GM23338 (cell line): ENCODE measurements at regions not wholly inside any gene's neighbourhood (a gene's known extent, or its start where the extent isn't known, plus 50 kb on each side); places are given as distances from the start of the nearest gene placed in this dataset.
A peak's percentile ranks its signal among the peaks of the same experiment; 100 is the strongest.

Experiments used
- ATAC-seq: fragments of 200-7000 bp; cut with Tn5 transposase; 3 replicates; pipeline ENCODE4 v1.9.1; 2020
- DNase-seq: peaks from one replicate; pipeline ENCODE4 v3.0.0-alpha.2; 2015; ENCODE audit warnings: low spot score
- H2AFZ ChIP-seq: fragments of 200-600 bp; sonication (generic); 2 replicates; pipeline ENCODE4 v1.8.0; 2016; ENCODE audit warnings: antibody characterized with exemption, mild to moderate bottlenecking, moderate library complexity
- H3F3A ChIP-seq: fragments of 200-600 bp; sonication (generic); replicated peaks from 2 replicates; pipeline ENCODE4 v1.8.0; 2017; ENCODE audit warnings: antibody characterized with exemption, mixed run types, low read depth
- H3K27ac ChIP-seq: fragments of 200-600 bp; sonication (generic); 2 replicates; pipeline ENCODE4 v1.6.1; 2016; ENCODE audit warnings: low read depth
- H3K27me3 ChIP-seq: fragments of 200-600 bp; sonication (generic); 2 replicates; pipeline ENCODE4 v1.8.0; 2016; ENCODE audit warnings: mild to moderate bottlenecking, mixed run types, moderate library complexity; ENCODE audit not compliant: insufficient read depth
- H3K36me3 ChIP-seq: fragments of 200-600 bp; sonication (generic); 2 replicates; pipeline ENCODE4 v1.8.0; 2016; ENCODE audit warnings: mild to moderate bottlenecking; ENCODE audit not compliant: insufficient read depth
- H3K4me1 ChIP-seq: fragments of 200-600 bp; sonication (generic); 2 replicates; pipeline ENCODE4 v1.8.0; 2016; ENCODE audit warnings: mild to moderate bottlenecking, moderate library complexity; ENCODE audit not compliant: insufficient read depth
- H3K4me2 ChIP-seq: fragments of 200-600 bp; sonication (generic); 2 replicates; pipeline ENCODE4 v1.7.1; 2017; ENCODE audit warnings: mixed run types
- H3K4me3 ChIP-seq: fragments of 200-600 bp; sonication (generic); 2 replicates; pipeline ENCODE4 v1.6.1; 2016; ENCODE audit warnings: mixed run types
- H3K79me2 ChIP-seq: fragments of 200-600 bp; sonication (generic); replicated peaks from 2 replicates; pipeline ENCODE4 v1.8.0; 2017; ENCODE audit warnings: mild to moderate bottlenecking; ENCODE audit not compliant: insufficient read depth
- H3K9me2 ChIP-seq: fragments of 200-600 bp; sonication (generic); 2 replicates; pipeline ENCODE4 v1.8.0; 2017; ENCODE audit not compliant: insufficient read depth
- H4K20me1 ChIP-seq: fragments of 200-600 bp; sonication (generic); replicated peaks from 2 replicates; pipeline ENCODE4 v1.8.0; 2017; ENCODE audit warnings: mild to moderate bottlenecking; ENCODE audit not compliant: insufficient read depth
- H3K27ac Mint-ChIP-seq: 2 replicates; pipeline ENCODE4 v1.8.0; 2020; ENCODE audit warnings: inconsistent platforms, mild to moderate bottlenecking, moderate library complexity, mixed read lengths
- H3K27me3 Mint-ChIP-seq: 3 replicates; pipeline ENCODE4 v1.8.0; 2022; ENCODE audit warnings: low read depth, mild to moderate bottlenecking, moderate library complexity, mixed read lengths, inconsistent platforms; ENCODE audit not compliant: insufficient read depth, poor library complexity
- H3K36me3 Mint-ChIP-seq: 3 replicates; pipeline ENCODE4 v1.8.0; 2021; ENCODE audit warnings: low read depth, mild to moderate bottlenecking, inconsistent platforms, moderate library complexity, mixed read lengths
- H3K4me1 Mint-ChIP-seq: 3 replicates; pipeline ENCODE4 v1.8.0; 2020; ENCODE audit warnings: mild to moderate bottlenecking, inconsistent platforms, mixed read lengths
- H3K4me3 Mint-ChIP-seq: 3 replicates; pipeline ENCODE4 v1.8.0; 2021; ENCODE audit warnings: moderate library complexity, mild to moderate bottlenecking, inconsistent platforms, mixed read lengths
- H3K9me3 Mint-ChIP-seq: 3 replicates; pipeline ENCODE4 v1.8.0; 2020; ENCODE audit warnings: moderate library complexity, mild to moderate bottlenecking, inconsistent platforms, mixed read lengths
- ETS1 ChIP-seq: IDR thresholded peaks from 2 replicates; pipeline ENCODE4 v1.6.1; 2016; ENCODE audit warnings: antibody characterized with exemption
- EZH2phosphoT487 ChIP-seq: fragments of 200-600 bp; sonication (generic); IDR thresholded peaks from one replicate; pipeline ENCODE4 v1.8.1; 2018; ENCODE audit warnings: antibody characterized with exemption; ENCODE audit not compliant: unreplicated experiment
- ZNF462 ChIP-seq: fragments of 250-450 bp; sonication (Bioruptor Pico); IDR thresholded peaks from 2 replicates; pipeline ENCODE4 v1.5.0; 2020; ENCODE audit warnings: mild to moderate bottlenecking, moderate library complexity

- ATAC-seq (no peak), DNase-seq (no peak)
- Histone ChIP-seq H3K4me1 (peaks cover 6% of the 10 kb centered on the region; the same call in 1 of the 2 replicates), H3F3A (no peaks in the 10 kb centered on the region), H2AFZ (no peak overlapping the region), H3K4me2 (no peak overlapping the region), H3K9me2 (no peaks in the 10 kb centered on the region), H3K27ac (no peak overlapping the region), H3K79me2 (no peaks in the 10 kb centered on the region), H3K36me3 (no peaks in the 10 kb centered on the region), H3K27me3 (no peaks in the 10 kb centered on the region), H3K4me3 (no peak overlapping the region), H4K20me1 (no peaks in the 10 kb centered on the region)
- no peak overlapping the region for H3K4me3 Mint-ChIP-seq
- no peak for TF ChIP-seq EZH2phosphoT487
- no peaks in the 10 kb centered on the region for H3K36me3 Mint-ChIP-seq
- H3K27me3 Mint-ChIP-seq: no peaks in the 10 kb centered on the region
- H3K9me3 Mint-ChIP-seq: no peaks in the 10 kb centered on the region
- peaks cover 4% of the 10 kb centered on the region; the same call in 1 of the 3 replicates for H3K4me1 Mint-ChIP-seq
- H3K27ac Mint-ChIP-seq: no peak overlapping the region
Measured at GRCh38 chr9:7340451-7340850, 459.1 kb downstream of the DMAC1 start.

- DNase-seq: no peak
- H3K4me1 Mint-ChIP-seq: peaks cover 6% of the 10 kb centered on the region; the same call in 2 of the 3 replicates
- H3K4me3 Mint-ChIP-seq: no peak overlapping the region
Measured at GRCh38 chr9:7338586-7339281, 460.8 kb downstream of the DMAC1 start.

More at GRCh38 chr9:7338586-7339281, 460.8 kb downstream of the DMAC1 start:
- Histone ChIP-seq H3K79me2 (no peaks in the 10 kb centered on the region), H2AFZ (peak overlapping the region; percentile 2; the same call in 1 of the 2 replicates), H3K9me2 (no peaks in the 10 kb centered on the region), H3K36me3 (no peaks in the 10 kb centered on the region), H3K4me3 (no peak overlapping the region), H3K4me2 (no peak overlapping the region), H3K27ac (no peak overlapping the region), H3K27me3 (no peaks in the 10 kb centered on the region), H3K4me1 (peaks cover 6% of the 10 kb centered on the region; the same call in 1 of the 2 replicates), H4K20me1 (no peaks in the 10 kb centered on the region), H3F3A (no peaks in the 10 kb centered on the region)
- Mint-ChIP-seq H3K27ac (no peak overlapping the region), H3K27me3 (no peaks in the 10 kb centered on the region), H3K9me3 (no peaks in the 10 kb centered on the region), H3K36me3 (no peaks in the 10 kb centered on the region)
- ATAC-seq: no peak
- no peak for TF ChIP-seq ZNF462 (CRISPR knock-in tag)
- no peak for TF ChIP-seq ETS1
